Transverse colon (tissue), 4 donors: ENCODE measurements at regions not wholly inside any gene's neighbourhood (a gene's known extent, or its start where the extent isn't known, plus 50 kb on each side); places are given as distances from the start of the nearest gene placed in this dataset.

Source experiments
- DNase-seq: peaks from one replicate; pipeline ENCODE4 v3.0.0-alpha.2; 2019
- H3K27ac ChIP-seq, 4 donors: fragments of 200-600 bp; sonication (generic); 2 replicates each; pipeline ENCODE4 v1.5.1; 2016 to 2018; ENCODE audit warnings: inconsistent platforms in 4 of 4
- H3K27me3 ChIP-seq: fragments of 200-600 bp; sonication (generic); 2 replicates; pipeline ENCODE4 v1.5.1; 2017; ENCODE audit warnings: inconsistent platforms
- H3K36me3 ChIP-seq, 4 donors: fragments of 200-600 bp; sonication (generic); 2 replicates each; pipeline ENCODE4 v1.5.1; 2017 to 2019; ENCODE audit warnings: inconsistent platforms in 4 of 4
- H3K4me1 ChIP-seq, 4 donors: fragments of 200-600 bp; sonication (generic); 2 replicates each; pipeline ENCODE4 v1.5.1; 2017 to 2020; ENCODE audit warnings: inconsistent platforms in 4 of 4
- H3K4me3 ChIP-seq, 4 donors: fragments of 200-600 bp; sonication (generic); 1 replicate in 1 of 4; 2 replicates in 3 of 4; pipeline versions ENCODE4 v1.5.1 to v1.6.1; 2017 to 2019; ENCODE audit warnings: inconsistent platforms in 4 of 4
- H3K9me3 ChIP-seq, 2 donors: fragments of 200-600 bp; sonication (generic); 2 replicates each; pipeline ENCODE4 v1.5.1; 2017 to 2019; ENCODE audit warnings: inconsistent platforms in 2 of 2
- CTCF ChIP-seq, 5 experiments: fragments of 200-600 bp in 3 of 5; fragments of 450-650 bp in 2 of 5; sonication (generic) in 3 of 5; IDR thresholded peaks; 1 replicate in 2 of 5; 2 replicates in 3 of 5; pipeline ENCODE4 v1.5.1; 2016 to 2017; ENCODE audit warnings: antibody characterized with exemption in 5 of 5, inconsistent platforms in 3 of 5, mild to moderate bottlenecking in 2 of 5, moderate library complexity in 1 of 5
- EP300 ChIP-seq: sonication (generic); formaldehyde crosslinking; IDR thresholded peaks from one replicate; pipeline ENCODE4 v1.6.1; 2017; ENCODE audit warnings: antibody characterized with exemption, low read depth
- POLR2A ChIP-seq: fragments of 450-650 bp; IDR thresholded peaks from one replicate; pipeline ENCODE4 v1.6.1; 2016; ENCODE audit warnings: antibody characterized with exemption, mild to moderate bottlenecking, moderate library complexity
- POLR2AphosphoS5 ChIP-seq, 3 donors: sonication (generic); formaldehyde crosslinking; IDR thresholded peaks; one replicate each; pipeline ENCODE4 v1.6.1; 2016; ENCODE audit warnings: antibody characterized with exemption in 3 of 3
- WGBS, 2 donors: methylation state at CpG; one replicate each; pipeline ENCODE4 v1.1.5; 2018; ENCODE audit warnings: low coverage in 1 of 2; 5-methylcytosine and 5-hydroxymethylcytosine counted together
- in situ Hi-C, 4 donors: fragments of 200-750 bp; cut with MboI; loops; one replicate each; pipeline versions ENCODE4 v1.15.0 to v1.15.1; 2017; ENCODE audit warnings: low sequenced_read_pairs in 3 of 4, low pct_ligation_motif_present in 1 of 4, low pct_unique_long_range_greater_than_20kb in 1 of 4
- intact Hi-C: fragments of 100-400 bp; cut with DNase I; formaldehyde crosslinking; loops from one replicate; pipeline ENCODE4 v1.15.1; 2023; ENCODE audit warnings: low total_unique reads

- 91 to 99% methylated on average over 2 of the region's 2 CpGs for WGBS, 2 donors
- in situ Hi-C loops, result no loop called here
These were observed 319.8 kb downstream of the HIVEP2 start for GRCh38 chr6:142624978-142625715.

GRCh38 chr6:142627474-142627873 lies 317.5 kb downstream of the HIVEP2 start:
- DNase-seq, result no peak
- no peaks in the 10 kb centered on the region for H3K4me1 ChIP-seq
- H3K4me3 ChIP-seq, result no peak overlapping the region
- in situ Hi-C loops (no loop called here), intact Hi-C loops (no loop called here)
- H3K9me3 ChIP-seq, result no peaks in the 10 kb centered on the region
- H3K36me3 ChIP-seq, result no peaks in the 10 kb centered on the region
- no peaks in the 10 kb centered on the region for H3K27me3 ChIP-seq
- no peak for TF ChIP-seq POLR2AphosphoS5 (IDR thresholded peaks at IDR 0.05)
- no peak for TF ChIP-seq EP300
- TF ChIP-seq CTCF (IDR thresholded peaks at IDR 0.05), result no peak
- no peak for TF ChIP-seq POLR2A
- WGBS, 2 donors, result 74 to 85% methylated on average over 3 of the region's 3 CpGs
- H3K27ac ChIP-seq, result no peak overlapping the region

More at GRCh38 chr6:142624978-142625715, 319.8 kb downstream of the HIVEP2 start:
- Histone ChIP-seq H3K4me3 (no peak overlapping the region), H3K36me3 (no peaks in the 10 kb centered on the region), H3K27ac (no peak overlapping the region), H3K4me1 (no peaks in the 10 kb centered on the region), H3K27me3 (no peaks in the 10 kb centered on the region), H3K9me3 (no peaks in the 10 kb centered on the region)
- intact Hi-C loops, result no loop called here
- no peak for DNase-seq
- TF ChIP-seq CTCF (IDR thresholded peaks at IDR 0.05), result no peak
- TF ChIP-seq POLR2AphosphoS5 (IDR thresholded peaks at IDR 0.05), result no peak
- TF ChIP-seq EP300, result no peak
- no peak for TF ChIP-seq POLR2A

GRCh38 chr6:142631517-142632385 lies 313.2 kb downstream of the HIVEP2 start:
- intact Hi-C loops (no loop called here), in situ Hi-C loops (no loop called here)
- H3K27me3 ChIP-seq, result no peaks in the 10 kb centered on the region
- H3K27ac ChIP-seq, result no peak overlapping the region
- 78 to 100% methylated on average over 2 of the region's 2 CpGs for WGBS, 2 donors
- no peaks in the 10 kb centered on the region for H3K36me3 ChIP-seq
- H3K4me3 ChIP-seq, result no peak overlapping the region
- H3K4me1 ChIP-seq, result no peaks in the 10 kb centered on the region
- no peak for DNase-seq
- no peak for TF ChIP-seq CTCF (IDR thresholded peaks at IDR 0.05)
- no peak for TF ChIP-seq POLR2AphosphoS5 (IDR thresholded peaks at IDR 0.05)
- no peak for TF ChIP-seq POLR2A
- TF ChIP-seq EP300, result no peak
- no peaks in the 10 kb centered on the region for H3K9me3 ChIP-seq

- no peaks in the 10 kb centered on the region for H3K27me3 ChIP-seq
- H3K36me3 ChIP-seq, result no peaks in the 10 kb centered on the region
- H3K27ac ChIP-seq, result no peak overlapping the region
- no peak for DNase-seq
- H3K9me3 ChIP-seq, result no peaks in the 10 kb centered on the region
- intact Hi-C loops (no loop called here), in situ Hi-C loops (no loop called here)
- H3K4me1 ChIP-seq, result no peaks in the 10 kb centered on the region
- no peak for TF ChIP-seq POLR2A
- TF ChIP-seq POLR2AphosphoS5 (IDR thresholded peaks at IDR 0.05), result no peak
- no peak for TF ChIP-seq CTCF (IDR thresholded peaks at IDR 0.05)
- TF ChIP-seq EP300, result no peak
- no peak overlapping the region for H3K4me3 ChIP-seq
These were observed 311.7 kb downstream of the HIVEP2 start for GRCh38 chr6:142633317-142633716.
